ENCODE measurements at regions not wholly inside any gene's neighbourhood (a gene's known extent, or its start where the extent isn't known, plus 50 kb on each side); places are given as distances from the start of the nearest gene placed in this dataset.
"Not testable (repeated sequence)": the region's sequence is repeated elsewhere in the genome, so short reads cannot be mapped to it uniquely, and the experiment has no call there.

DNA sequence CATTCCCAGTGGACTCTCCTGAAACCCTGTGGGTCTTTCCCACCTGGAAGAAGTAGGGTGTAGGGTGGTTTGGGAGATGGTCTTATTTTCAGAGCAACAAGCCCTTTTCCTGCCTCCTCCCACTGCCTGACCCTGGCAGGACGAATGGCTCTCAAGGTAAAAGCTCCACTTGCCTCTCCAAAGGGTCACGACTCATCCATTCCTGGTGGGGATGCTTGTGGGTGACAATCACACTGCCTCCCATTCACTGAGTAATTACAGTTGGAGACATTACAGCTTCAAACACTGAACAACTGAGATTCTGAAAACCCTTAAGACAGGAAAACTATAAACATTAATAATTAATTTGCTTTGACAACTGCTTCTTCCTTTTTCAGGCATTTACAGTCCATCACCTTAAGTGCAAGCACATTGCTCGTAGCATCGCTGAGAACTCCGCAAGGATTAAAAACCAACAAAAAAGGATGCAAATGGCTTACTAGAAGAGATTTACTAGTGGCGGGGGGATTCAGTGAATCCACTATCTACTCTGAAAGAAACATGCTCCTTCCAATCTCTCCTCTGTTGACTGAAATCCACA is 199.6 kb upstream of the IRS2 start:
- 66 to 82% (median 76%) methylated on average over 6 of the region's 6 CpGs for WGBS, 5 donors
- H3K36me3 ChIP-seq = no peaks in the 10 kb centered on the region
- TF ChIP-seq, protein P1, sequence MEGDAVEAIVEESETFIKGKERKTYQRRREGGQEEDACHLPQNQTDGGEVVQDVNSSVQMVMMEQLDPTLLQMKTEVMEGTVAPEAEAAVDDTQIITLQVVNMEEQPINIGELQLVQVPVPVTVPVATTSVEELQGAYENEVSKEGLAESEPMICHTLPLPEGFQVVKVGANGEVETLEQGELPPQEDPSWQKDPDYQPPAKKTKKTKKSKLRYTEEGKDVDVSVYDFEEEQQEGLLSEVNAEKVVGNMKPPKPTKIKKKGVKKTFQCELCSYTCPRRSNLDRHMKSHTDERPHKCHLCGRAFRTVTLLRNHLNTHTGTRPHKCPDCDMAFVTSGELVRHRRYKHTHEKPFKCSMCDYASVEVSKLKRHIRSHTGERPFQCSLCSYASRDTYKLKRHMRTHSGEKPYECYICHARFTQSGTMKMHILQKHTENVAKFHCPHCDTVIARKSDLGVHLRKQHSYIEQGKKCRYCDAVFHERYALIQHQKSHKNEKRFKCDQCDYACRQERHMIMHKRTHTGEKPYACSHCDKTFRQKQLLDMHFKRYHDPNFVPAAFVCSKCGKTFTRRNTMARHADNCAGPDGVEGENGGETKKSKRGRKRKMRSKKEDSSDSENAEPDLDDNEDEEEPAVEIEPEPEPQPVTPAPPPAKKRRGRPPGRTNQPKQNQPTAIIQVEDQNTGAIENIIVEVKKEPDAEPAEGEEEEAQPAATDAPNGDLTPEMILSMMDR (IDR thresholded peaks at IDR 0.05 in 8 of 11, conservative IDR thresholded peaks at IDR 0.05 in 3 of 11) = no peak
- TF ChIP-seq POLR2A (IDR thresholded peaks at IDR 0.05) (no peak), POLR2AphosphoS5 (IDR thresholded peaks at IDR 0.05) (no peak)

DNA sequence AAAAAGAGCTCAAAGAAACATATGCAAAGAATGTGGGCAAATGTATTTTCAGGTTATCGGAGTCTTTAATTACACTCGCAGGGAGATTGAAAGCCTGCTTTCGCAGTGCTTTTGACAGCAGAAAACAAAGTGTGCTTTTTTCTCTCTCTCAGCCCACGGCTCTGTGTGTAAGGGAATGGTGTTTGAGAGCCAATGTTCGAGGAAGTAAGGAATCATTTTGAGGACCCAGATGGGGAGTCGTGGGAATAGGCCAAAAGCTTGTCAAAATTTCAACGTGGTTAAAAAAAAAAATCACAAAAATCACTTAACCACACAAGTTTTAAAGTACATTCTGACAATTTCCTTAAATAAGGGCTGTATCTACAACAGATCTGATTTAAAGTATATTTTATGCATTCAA is 197.1 kb upstream of the IRS2 start:
- no peaks in the 10 kb centered on the region for H3K36me3 ChIP-seq
- no peak for DNase-seq
- no peaks in the 10 kb centered on the region for H3K4me1 ChIP-seq
- H3K27me3 ChIP-seq (replicated peaks in 1 of 7) = peaks cover 0 to 6% (median 0%) of the 10 kb centered on the region in 7 donors
- intact Hi-C loops (cut with DNase I; ENCODE audit: low total_unique reads) = no loop called here
- WGBS, 5 donors = 56 to 72% (median 64%) methylated on average over 7 of the region's 7 CpGs
- no peaks in the 10 kb centered on the region for H3K9me3 ChIP-seq
- TF ChIP-seq POLR2A (IDR thresholded peaks at IDR 0.05) (no peak), POLR2AphosphoS5 (IDR thresholded peaks at IDR 0.05) (no peak)
- TF ChIP-seq, protein P1 (IDR thresholded peaks at IDR 0.05 in 8 of 11, conservative IDR thresholded peaks at IDR 0.05 in 3 of 11) = no peak
- H3K4me3 ChIP-seq = no peak overlapping the region
- H3K27ac ChIP-seq = no peak overlapping the region

More for the DNA sequence above, 199.6 kb upstream of the IRS2 start:
- no peak overlapping the region for H3K27ac ChIP-seq
- intact Hi-C loops (cut with DNase I; ENCODE audit: low total_unique reads) = no loop called here
- H3K4me1 ChIP-seq = no peaks in the 10 kb centered on the region
- H3K4me3 ChIP-seq = no peak overlapping the region
- H3K27me3 ChIP-seq (replicated peaks in 1 of 7) = no peaks in the 10 kb centered on the region
- no peak for DNase-seq
- no peaks in the 10 kb centered on the region for H3K9me3 ChIP-seq

DNA sequence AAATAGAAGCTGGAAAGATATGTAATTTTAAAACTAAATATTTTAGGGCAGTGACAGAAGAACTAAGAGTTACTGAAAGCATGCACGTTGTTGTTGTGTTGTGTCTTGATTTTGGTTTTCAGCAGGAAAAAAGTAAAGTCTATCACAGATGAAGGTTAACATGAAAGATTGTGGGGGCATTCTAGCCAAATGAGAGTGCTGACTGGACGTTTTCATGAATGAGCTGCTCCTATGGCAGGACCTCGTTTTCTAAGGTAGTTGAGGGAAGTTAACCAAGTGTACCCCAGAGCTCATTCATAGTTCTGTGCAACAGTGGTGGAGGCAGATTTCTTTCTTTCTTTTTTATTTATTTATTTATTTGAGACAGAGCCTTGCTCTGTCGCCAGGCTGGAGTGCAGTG is 194.6 kb upstream of the IRS2 start:
- TF ChIP-seq POLR2A (IDR thresholded peaks at IDR 0.05) = no peak
- TF ChIP-seq, protein P1 (IDR thresholded peaks at IDR 0.05 in 8 of 11, conservative IDR thresholded peaks at IDR 0.05 in 3 of 11) = no peak
- TF ChIP-seq POLR2AphosphoS5 (IDR thresholded peaks at IDR 0.05) = no peak
- H3K36me3 ChIP-seq = no peaks in the 10 kb centered on the region
- no peaks in the 10 kb centered on the region for H3K9me3 ChIP-seq
- DNase-seq = no peak
- 72 to 81% (median 74%) methylated on average over 4 of the region's 4 CpGs for WGBS, 5 donors
- no peak overlapping the region for H3K27ac ChIP-seq
- peaks cover 0 to 9% (median 0%) of the 10 kb centered on the region in 7 donors for H3K27me3 ChIP-seq (replicated peaks in 1 of 7)
- H3K4me1 ChIP-seq = no peaks in the 10 kb centered on the region
- intact Hi-C loops (cut with DNase I; ENCODE audit: low total_unique reads) = no loop called here
- no peak overlapping the region for H3K4me3 ChIP-seq

DNA sequence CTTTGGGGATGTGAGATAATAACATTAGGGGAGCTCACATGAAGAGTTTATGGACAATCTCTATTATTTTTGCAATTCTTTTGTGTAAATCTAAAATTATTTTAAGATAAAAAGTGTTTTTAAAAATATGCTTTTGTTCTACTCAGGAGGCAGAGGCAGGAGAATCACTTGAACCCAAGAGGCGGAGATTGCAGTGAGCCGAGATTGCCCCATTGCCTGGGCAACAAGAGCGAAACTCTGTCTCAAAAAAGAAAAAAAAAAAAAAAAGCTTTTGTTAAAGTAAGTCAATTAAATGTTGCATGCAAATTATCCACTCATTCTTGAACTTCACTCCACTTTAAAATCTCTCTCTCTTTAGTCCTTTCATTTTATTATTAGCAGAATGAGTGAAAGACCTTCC is 193.3 kb upstream of the IRS2 start:
- intact Hi-C loops (cut with DNase I; ENCODE audit: low total_unique reads) = not testable (repeated sequence)
- 84 to 95% (median 92%) methylated on average over 3 of the region's 3 CpGs for WGBS, 5 donors

DNA sequence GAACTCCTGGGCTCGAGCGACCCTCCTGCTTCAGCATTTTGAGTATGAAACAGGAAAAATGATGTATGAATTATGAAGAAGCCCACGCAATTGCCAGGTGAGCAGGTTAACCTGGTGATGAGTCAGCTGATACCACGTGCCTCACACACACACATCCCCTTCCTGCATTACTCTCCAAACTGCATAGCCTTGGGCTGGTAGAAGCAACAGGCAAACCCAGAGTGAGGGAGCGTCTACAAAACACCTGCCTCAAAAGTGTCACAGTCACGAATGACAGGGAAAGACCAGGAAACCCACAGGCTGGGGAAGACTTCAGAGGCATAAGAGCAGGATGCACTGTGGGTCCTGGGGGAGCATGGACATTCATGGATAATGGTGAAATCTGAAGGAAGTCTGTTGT is 192.8 kb upstream of the IRS2 start:
- TF ChIP-seq POLR2A (IDR thresholded peaks at IDR 0.05) (no peak), POLR2AphosphoS5 (IDR thresholded peaks at IDR 0.05) (no peak)
- TF ChIP-seq, protein P1 (IDR thresholded peaks at IDR 0.05 in 8 of 11, conservative IDR thresholded peaks at IDR 0.05 in 3 of 11) = no peak
- Histone ChIP-seq H3K9me3 (no peaks in the 10 kb centered on the region), H3K4me3 (no peak overlapping the region), H3K27ac (no peak overlapping the region), H3K27me3 (replicated peaks in 1 of 7) (peaks cover 0 to 11% (median 0%) of the 10 kb centered on the region in 7 donors), H3K36me3 (no peaks in the 10 kb centered on the region), H3K4me1 (no peaks in the 10 kb centered on the region)
- WGBS, 5 donors = 64 to 76% (median 71%) methylated on average over 6 of the region's 6 CpGs
- intact Hi-C loops (cut with DNase I; ENCODE audit: low total_unique reads) = no loop called here
- DNase-seq = no peak

More for the DNA sequence above, 193.3 kb upstream of the IRS2 start:
- H3K4me1 ChIP-seq, H3K4me3 ChIP-seq, DNase-seq, H3K36me3 ChIP-seq, H3K27ac ChIP-seq, H3K9me3 ChIP-seq: not testable (repeated sequence)
- H3K27me3 ChIP-seq (replicated peaks in 1 of 7) = peaks cover 0 to 11% (median 0%) of the 10 kb centered on the region in 7 donors
